SIG-M5 treated with dmso at 0.1 percent for 504 hours (cell line): ENCODE measurements at regions not wholly inside any gene's neighbourhood (a gene's known extent, or its start where the extent isn't known, plus 50 kb on each side); places are given as distances from the start of the nearest gene placed in this dataset.

Experiments used
- DNase-seq: peaks from one replicate; lab custom pipeline; 2025; ENCODE audit not compliant: unreplicated experiment; lab: John Stamatoyannopoulos, UW

DNA sequence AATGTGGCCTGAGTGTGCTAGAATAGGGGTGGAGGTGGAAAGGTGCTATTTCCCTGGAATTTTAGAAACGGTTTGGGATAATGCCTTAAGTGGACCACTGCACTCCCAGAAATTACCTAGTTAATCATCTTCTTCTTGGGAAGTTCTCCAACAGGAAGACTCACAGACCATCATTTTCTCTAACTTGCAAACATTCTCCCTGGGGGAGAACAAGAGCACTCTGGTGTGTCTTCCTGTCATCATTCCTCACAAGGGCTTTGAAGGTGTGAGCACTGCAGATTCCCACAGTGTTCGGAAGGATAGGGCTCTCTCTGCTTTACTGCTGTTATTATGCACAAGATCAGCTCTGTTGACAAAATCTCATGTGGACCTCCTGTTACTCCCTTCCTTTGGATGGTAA, 54.9 kb upstream of the TSPAN2 start:
- no peak for DNase-seq

DNA sequence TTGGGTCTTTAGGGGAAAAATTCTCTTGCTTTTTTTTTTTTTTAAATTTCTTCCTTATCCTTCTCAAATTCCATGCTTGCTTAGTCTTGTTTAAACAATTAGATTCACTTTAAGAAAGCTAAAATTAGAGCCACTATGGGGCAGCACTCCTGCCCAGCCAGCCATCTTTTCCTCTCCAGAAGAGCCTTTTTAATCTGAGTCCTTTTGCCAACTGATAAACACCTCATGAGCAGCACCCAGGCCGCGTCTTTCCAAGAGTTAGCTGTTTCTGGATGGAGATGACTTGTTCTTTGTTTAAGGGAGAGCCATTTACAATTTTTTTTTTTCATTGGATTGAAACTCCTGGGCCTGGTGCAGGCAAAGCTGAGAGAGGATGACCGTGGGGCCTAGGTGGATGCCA, 53.3 kb upstream of the TSPAN2 start:
- no peak for DNase-seq

DNA sequence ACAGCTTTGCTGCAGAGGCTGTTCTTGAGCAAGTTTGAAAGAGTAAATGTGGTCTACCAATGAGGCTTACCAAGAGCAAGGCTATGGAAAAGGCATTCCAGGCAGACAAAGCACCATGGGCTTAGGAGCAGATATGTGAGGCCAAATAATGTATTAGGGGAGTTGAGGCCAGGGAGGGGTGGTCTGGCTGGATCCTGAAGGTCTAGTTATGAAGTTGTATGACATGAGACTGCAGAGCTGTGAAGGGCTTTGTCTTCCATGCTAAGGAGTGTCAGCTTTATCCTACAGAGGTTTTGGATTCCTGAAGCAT, 51.8 kb upstream of the TSPAN2 start:
- DNase-seq = no peak

DNA sequence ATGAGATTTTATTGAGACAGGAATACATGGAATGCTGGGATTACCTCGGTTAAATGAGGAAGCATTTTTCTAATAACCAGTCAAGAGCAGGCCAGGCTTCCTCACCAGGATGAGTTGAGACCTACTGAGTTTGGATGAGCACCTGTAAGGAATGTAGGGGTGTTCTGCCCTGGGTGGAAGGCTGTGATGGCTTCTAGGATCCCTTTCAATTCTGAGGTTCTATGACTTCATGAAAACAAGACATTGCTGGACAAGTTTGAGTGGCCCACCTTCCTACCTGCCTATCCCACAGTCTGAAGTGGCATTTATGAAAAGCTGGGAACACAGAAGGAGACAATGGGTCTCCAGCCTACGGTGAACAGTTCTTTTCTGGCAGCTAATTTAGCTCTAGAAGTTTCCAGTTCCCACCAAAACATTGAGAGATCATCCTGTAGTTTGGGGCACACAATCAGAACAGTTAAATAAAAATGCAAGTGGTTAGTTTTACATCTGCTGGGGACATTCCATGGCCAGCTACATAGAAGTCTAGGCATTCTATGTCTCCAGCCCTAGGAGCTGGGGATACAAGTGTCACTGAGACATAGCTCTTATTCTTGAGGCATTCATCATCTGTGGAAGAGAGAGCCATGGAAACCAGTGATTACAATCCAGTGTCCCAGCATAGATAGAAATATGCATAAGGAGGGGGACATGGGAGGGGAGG, 51.3 kb upstream of the TSPAN2 start:
- no peak for DNase-seq

DNA sequence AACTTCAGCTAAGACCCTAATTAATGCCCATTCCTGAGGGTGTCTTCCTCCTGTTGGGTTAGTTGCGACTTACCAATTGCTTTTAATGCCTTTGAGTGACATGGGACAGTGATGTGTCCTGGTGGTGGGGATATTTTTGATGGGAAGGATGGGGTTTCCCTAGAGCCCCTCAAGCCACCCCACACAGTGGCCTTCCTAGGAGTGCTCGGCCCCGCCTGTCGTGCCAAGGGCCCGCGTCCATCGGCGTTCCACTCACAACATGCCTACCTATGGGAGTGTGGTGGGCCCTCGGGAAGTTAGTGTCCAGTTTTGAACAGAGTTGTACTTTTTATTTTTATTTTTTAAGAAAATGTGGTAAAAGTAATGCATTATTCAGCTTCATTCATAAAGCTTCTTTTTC, 50.1 kb upstream of the TSPAN2 start:
- no peak for DNase-seq
